GM13976 (cell line): ENCODE measurements at regions not wholly inside any gene's neighbourhood (a gene's known extent, or its start where the extent isn't known, plus 50 kb on each side); places are given as distances from the start of the nearest gene placed in this dataset.

Source experiments
- DNase-seq: peaks from one replicate; pipeline ENCODE4 v3.0.0; 2012; ENCODE audit warnings: low spot score
- CTCF ChIP-seq: IDR thresholded peaks from 2 replicates; pipeline ENCODE4 v1.5.1; 2012; ENCODE audit warnings: borderline replicate concordance, mild to moderate bottlenecking; ENCODE audit not compliant: insufficient read depth; ENCODE audit errors: extremely low read depth, missing control alignments, control extremely low read depth
- in situ Hi-C: fragments of 300-500 bp; cut with MboI; formaldehyde crosslinking; loops from one replicate; pipeline ENCODE4 v1.12.0; 2022; ENCODE audit warnings: low sequenced_read_pairs, mixed read lengths, inconsistent platforms; ENCODE audit not compliant: unreplicated experiment

- TF ChIP-seq CTCF = no peak
- in situ Hi-C loops = no loop called here
- no peak for DNase-seq
Measured at GRCh38 chr22:48350456-48350855, 1477.2 kb downstream of the BRD1 start.

- no peak for DNase-seq
- TF ChIP-seq CTCF = no peak
- in situ Hi-C loops = no loop called here
Measured at GRCh38 chr22:48348855-48349254, 1478.8 kb downstream of the BRD1 start.

- TF ChIP-seq CTCF = no peak
- in situ Hi-C loops = no loop called here
- DNase-seq = no peak
Measured at GRCh38 chr22:48347311-48347710, 1480.4 kb downstream of the BRD1 start.

GRCh38 chr22:48346911-48347310 lies 1480.8 kb downstream of the BRD1 start:
- no peak for TF ChIP-seq CTCF
- in situ Hi-C loops = no loop called here
- no peak for DNase-seq

- TF ChIP-seq CTCF = no peak
- no peak for DNase-seq
- in situ Hi-C loops = no loop called here
Measured at GRCh38 chr22:48346311-48346710, 1481.4 kb downstream of the BRD1 start.

- no peak for DNase-seq
- no peak for TF ChIP-seq CTCF
- in situ Hi-C loops = no loop called here
Measured at GRCh38 chr22:48345631-48346030, 1482.0 kb downstream of the BRD1 start.

- no peak for DNase-seq
- no peak for TF ChIP-seq CTCF
- in situ Hi-C loops = no loop called here
Measured at GRCh38 chr22:48343461-48343860, 1484.2 kb downstream of the BRD1 start.
